ENCODE measurements at regions not wholly inside any gene's neighbourhood (a gene's known extent, or its start where the extent isn't known, plus 50 kb on each side); places are given as distances from the start of the nearest gene placed in this dataset.

- TF ChIP-seq POLR2AphosphoS5 (IDR thresholded peaks at IDR 0.05; ENCODE audit: low read depth, low read length), result no peak
- no peak for TF ChIP-seq TCF7L2 (IDR thresholded peaks at IDR 0.05; ENCODE audit: low read depth, low read length)
- TF ChIP-seq REST (IDR thresholded peaks at IDR 0.05; ENCODE audit: insufficient read depth in 1 of 2, low read depth in 2 of 2, low read length in 1 of 2), result no peak
- TF ChIP-seq SIN3A (IDR thresholded peaks at IDR 0.05; ENCODE audit: borderline replicate concordance, insufficient read depth, low read depth, low read length), result no peak
- TF ChIP-seq CTCF (IDR thresholded peaks at IDR 0.05), result no peak
- Histone ChIP-seq H3K36me3 (ENCODE audit: control insufficient read depth, insufficient read depth, low read length) (no peaks in the 10 kb centered on the region), H3K4me1 (ENCODE audit: control insufficient read depth, insufficient read depth, low read length) (no peaks in the 10 kb centered on the region), H3K4me3 (ENCODE audit: low read depth in 2 of 2, low read length in 2 of 2) (no peak overlapping the region), H3K27me3 (ENCODE audit: control insufficient read depth, insufficient read depth, low read length) (no peaks in the 10 kb centered on the region; the same call in 1 of the 2 replicates), H3K27ac (ENCODE audit: low read length) (no peak overlapping the region), H3K9me3 (ENCODE audit: control insufficient read depth, insufficient read depth, low read depth, low read length) (no peaks in the 10 kb centered on the region)
- intact Hi-C loops (cut with micrococcal nuclease; ENCODE audit: unreplicated experiment), result no loop called here
- in situ Hi-C loops (cut with HindIII; ENCODE audit: low pct_unique_long_range_greater_than_20kb, low sequenced_read_pairs), result no loop called here
- ChIA-PET CTCF (no interaction called here), POLR2A (no interaction called here)
- DNase-seq (ENCODE audit: low read depth, low spot score), result no peak
- no TSS peak for BruUV-seq (replicated peaks)
- ATAC-seq, result no peak
Observed at GRCh38 chr11:129737831-129738230, 77.8 kb upstream of the TMEM45B start.

GRCh38 chr11:129738242-129738641 lies 77.4 kb upstream of the TMEM45B start:
- intact Hi-C loops (cut with micrococcal nuclease; ENCODE audit: unreplicated experiment), result no loop called here
- ATAC-seq (no peak), DNase-seq (ENCODE audit: low read depth, low spot score) (no peak)
- H3K4me1 ChIP-seq (ENCODE audit: control insufficient read depth, insufficient read depth, low read length), result no peaks in the 10 kb centered on the region
- no peaks in the 10 kb centered on the region for H3K36me3 ChIP-seq (ENCODE audit: control insufficient read depth, insufficient read depth, low read length)
- no peak overlapping the region for H3K27ac ChIP-seq (ENCODE audit: low read length)
- in situ Hi-C loops (cut with HindIII; ENCODE audit: low pct_unique_long_range_greater_than_20kb, low sequenced_read_pairs), result no loop called here
- H3K9me3 ChIP-seq (ENCODE audit: control insufficient read depth, insufficient read depth, low read depth, low read length), result no peaks in the 10 kb centered on the region
- ChIA-PET CTCF (interaction anchor here (0.8 kb wide), 1 partner anchor 993 kb away, joined by 3 read pairs; no protein-coding TSS in a partner anchor), POLR2A (no interaction called here)
- no peak overlapping the region for H3K4me3 ChIP-seq (ENCODE audit: low read depth in 2 of 2, low read length in 2 of 2)
- TF ChIP-seq CTCF (IDR thresholded peaks at IDR 0.05), result no peak
- no peak for TF ChIP-seq SIN3A (IDR thresholded peaks at IDR 0.05; ENCODE audit: borderline replicate concordance, insufficient read depth, low read depth, low read length)
- TF ChIP-seq POLR2AphosphoS5 (IDR thresholded peaks at IDR 0.05; ENCODE audit: low read depth, low read length), result no peak
- no peak for TF ChIP-seq REST (IDR thresholded peaks at IDR 0.05; ENCODE audit: insufficient read depth in 1 of 2, low read depth in 2 of 2, low read length in 1 of 2)
- no peaks in the 10 kb centered on the region; the same call in 1 of the 2 replicates for H3K27me3 ChIP-seq (ENCODE audit: control insufficient read depth, insufficient read depth, low read length)
- BruUV-seq (replicated peaks), result no TSS peak
